K562 (cell line): ENCODE measurements at regions not wholly inside any gene's neighbourhood (a gene's known extent, or its start where the extent isn't known, plus 50 kb on each side); places are given as distances from the start of the nearest gene placed in this dataset.

Experiments
- ATAC-seq: fragments of 200-7000 bp; cut with Tn5 transposase; 3 replicates; pipeline ENCODE4 v1.9.1; 2020; ENCODE audit warnings: moderate library complexity
- BruUV-seq: library from RNA; stranded (reverse); fragments of 400-500 nt; replicated peaks from 2 replicates; lab custom pipeline; 2021; lab: Mats Ljungman, UMichigan
- CTCF ChIA-PET: fragments of 300-600 bp; formaldehyde crosslinking; extraction: SDS; loops from one replicate; lab custom pipeline; 2021; ENCODE audit warnings: low intra/inter-chr PET ratio; lab: Yijun Ruan, JAX
- POLR2A ChIA-PET: fragments of 300-600, 350-650 bp; sonication (Branson Sonifier 250); formaldehyde crosslinking; extraction: SDS; loops from one replicate; lab custom pipeline; 2021; ENCODE audit warnings: antibody characterized with exemption, inconsistent platforms; lab: Yijun Ruan, JAX
- DNase-seq, 4 experiments: peaks; one replicate each; pipeline versions ENCODE4 v3.0.0 to v3.0.0-alpha.2; 2011 to 2018; ENCODE audit warnings: low spot score in 3 of 4, mixed read lengths in 3 of 4; ENCODE audit errors: extremely low read depth in 1 of 4
- FAIRE-seq: peaks from 2 replicates; lab custom pipeline; 2011; peaks lifted over from hg19 to GRCh38; lab: Jason Lieb, UNC
- H2AFZ ChIP-seq: 2 replicates; pipeline ENCODE4 v1.6.0; 2011; ENCODE audit warnings: low read depth, low read length, control low read depth, inconsistent platforms
- H3K27ac ChIP-seq: fragments of 200-600 bp; 3 replicates; pipeline ENCODE4 v1.8.0; 2011; ENCODE audit warnings: low read depth, mild to moderate bottlenecking, control low read depth, inconsistent platforms, low read length, moderate library complexity, mixed read lengths; ENCODE audit errors: extremely low read depth
- H3K27me3 ChIP-seq, 2 experiments: fragments of 300-600 bp in 1 of 2; 2 replicates in 1 of 2; 3 replicates in 1 of 2; pipeline versions ENCODE4 v1.6.0 to v1.8.0; 2011; ENCODE audit warnings: inconsistent platforms in 2 of 2, low read length in 2 of 2, mild to moderate bottlenecking in 1 of 2, mixed read lengths in 1 of 2, moderate library complexity in 1 of 2; ENCODE audit not compliant: control insufficient read depth in 2 of 2, insufficient read depth in 2 of 2
- H3K36me3 ChIP-seq: fragments of 300-600 bp; 3 replicates; pipeline ENCODE4 v1.8.0; 2011; ENCODE audit warnings: mild to moderate bottlenecking, low read length, inconsistent platforms; ENCODE audit not compliant: control insufficient read depth, insufficient read depth
- H3K4me1 ChIP-seq, 2 experiments: fragments of 200-600 bp in 1 of 2; replicated peaks in 1 of 2; 2 replicates in 1 of 2; 3 replicates in 1 of 2; pipeline versions ENCODE4 v1.5.1 to v1.8.0; 2011; ENCODE audit warnings: inconsistent platforms in 2 of 2, low read length in 2 of 2, mild to moderate bottlenecking in 1 of 2, mixed read lengths in 1 of 2, moderate library complexity in 1 of 2; ENCODE audit not compliant: control insufficient read depth in 2 of 2, insufficient read depth in 2 of 2
- H3K4me2 ChIP-seq: 2 replicates; pipeline ENCODE4 v1.6.1; 2011; ENCODE audit warnings: low read length, control low read depth, inconsistent platforms, mixed read lengths; ENCODE audit not compliant: insufficient read depth
- H3K4me3 ChIP-seq: fragments of 200-600 bp; sonication (generic), shearing (Covaris generic); 2 replicates; pipeline ENCODE4 v1.5.1; 2016; ENCODE audit warnings: control low read depth, inconsistent platforms
- H3K79me2 ChIP-seq: fragments of 200-600 bp; 3 replicates; pipeline ENCODE4 v1.8.0; 2011; ENCODE audit warnings: low read length, inconsistent platforms; ENCODE audit not compliant: control insufficient read depth, insufficient read depth
- H3K9ac ChIP-seq, 2 experiments: 2 replicates each; pipeline versions ENCODE4 v1.6.0 to v1.6.1; 2011; ENCODE audit warnings: low read depth in 2 of 2, low read length in 2 of 2, control low read depth in 1 of 2, inconsistent platforms in 1 of 2, mild to moderate bottlenecking in 1 of 2, mixed read lengths in 1 of 2; ENCODE audit not compliant: insufficient read depth in 1 of 2
- H3K9me1 ChIP-seq: one replicate; pipeline ENCODE4 v1.6.0; 2011; ENCODE audit warnings: inconsistent platforms, mild to moderate bottlenecking, low read length, moderate library complexity; ENCODE audit not compliant: control insufficient read depth, insufficient read depth
- H3K9me3 ChIP-seq: replicated peaks from 2 replicates; pipeline ENCODE4 v1.5.1; 2011; ENCODE audit warnings: low read depth, low read length, inconsistent platforms; ENCODE audit not compliant: control insufficient read depth, insufficient read depth
- H4K20me1 ChIP-seq: replicated peaks from 2 replicates; pipeline ENCODE4 v1.6.1; 2011; ENCODE audit warnings: low read length, inconsistent platforms, mixed read lengths; ENCODE audit not compliant: control insufficient read depth, insufficient read depth
- CHD2 ChIP-seq: IDR thresholded peaks from 2 replicates; pipeline ENCODE4 v1.6.1; 2011; ENCODE audit warnings: low read depth, low read length
- E2F4 ChIP-seq: sonication (generic); formaldehyde crosslinking; IDR thresholded peaks from 2 replicates; pipeline ENCODE4 v1.8.0; 2022; ENCODE audit warnings: mild to moderate bottlenecking, low read depth, missing genetic modification reagents
- FOXO4 ChIP-seq: fragments of 450-650 bp; formaldehyde crosslinking; IDR thresholded peaks from 2 replicates; pipeline ENCODE4 v1.4.0; 2020; ENCODE audit warnings: mild to moderate bottlenecking, moderate library complexity
- NFYB ChIP-seq: IDR thresholded peaks from 2 replicates; pipeline ENCODE4 v1.6.1; 2011; ENCODE audit warnings: mild to moderate bottlenecking, moderate library complexity; ENCODE audit not compliant: insufficient read length; ENCODE audit errors: extremely low read depth
- POLR2A ChIP-seq: fragments of 450-650 bp; conservative IDR thresholded peaks from 2 replicates; pipeline ENCODE4 v1.6.1; 2016
- RBM17 ChIP-seq: fragments of 200-400 bp; formaldehyde crosslinking; IDR thresholded peaks from 2 replicates; pipeline ENCODE4 v1.6.1; 2017; ENCODE audit warnings: low read depth, mild to moderate bottlenecking, low read length, borderline replicate concordance
- SRF ChIP-seq, 2 experiments: fragments of 250-450, 450-650 bp in 1 of 2; sonication (Bioruptor Pico) in 1 of 2; sonication (generic) in 1 of 2; formaldehyde crosslinking; IDR thresholded peaks; 2 replicates each; pipeline versions ENCODE4 v1.5.0 to v1.5.1; 2020 to 2022; ENCODE audit warnings: mild to moderate bottlenecking in 1 of 2, missing genetic modification reagents in 1 of 2
- TCFL5 ChIP-seq: fragments of 250-450 bp; sonication (Bioruptor Pico); conservative IDR thresholded peaks from 2 replicates; pipeline ENCODE4 v1.6.1; 2021; ENCODE audit warnings: mild to moderate bottlenecking, moderate library complexity, matching md5 sums
- ZNF124 ChIP-seq: sonication (generic); formaldehyde crosslinking; IDR thresholded peaks from 2 replicates; pipeline ENCODE4 v1.8.1; 2022; ENCODE audit warnings: missing genetic modification reagents
- ZNF140 ChIP-seq: fragments of 250-450 bp; sonication (Bioruptor Pico); IDR thresholded peaks from 2 replicates; pipeline ENCODE4 v1.8.0; 2021; ENCODE audit warnings: moderate library complexity, mild to moderate bottlenecking, inconsistent platforms
- ZNF217 ChIP-seq: sonication (generic); formaldehyde crosslinking; IDR thresholded peaks from 2 replicates; pipeline ENCODE4 v1.8.0; 2022; ENCODE audit warnings: mild to moderate bottlenecking, missing genetic modification reagents
- WGBS: fragments of 100-300 bp; shearing (Covaris generic); methylation state at CpG from one replicate; pipeline ENCODE4 v1.1.6; 2016; ENCODE audit warnings: low coverage, mixed read lengths; ENCODE audit not compliant: insufficient coverage; ENCODE audit errors: missing lambda C conversion rate; 5-methylcytosine and 5-hydroxymethylcytosine counted together
- in situ Hi-C: fragments of 300-500 bp; cut with MboI; formaldehyde crosslinking; loops from 4 replicates; pipeline ENCODE4 v1.15.0; 2018; ENCODE audit warnings: inconsistent platforms, mixed read lengths
- intact Hi-C: fragments of 100-400 bp; cut with micrococcal nuclease; formaldehyde crosslinking; loops from 2 replicates; pipeline ENCODE4 v1.14.2; 2022
- TF ChIP-seq, protein P1 (sequence below): fragments of 250-450 bp; sonication (Bioruptor Pico); IDR thresholded peaks from 2 replicates; pipeline ENCODE4 v1.4.0; 2020; ENCODE audit warnings: mild to moderate bottlenecking, moderate library complexity

GRCh38 chr3:184474897-184475296 is 86.7 kb upstream of the EPHB3 start:
- no peak for FAIRE-seq
- ChIA-PET CTCF (interaction anchor here (0.6 kb wide), 1 partner anchor 40 kb away, joined by 3 read pairs; no protein-coding TSS in a partner anchor), POLR2A (interaction anchor here (0.9 to 1.4 kb wide), 3 partner anchors 9 to 35 kb away, joined by 3 to 4 read pairs (median 4); no protein-coding TSS in a partner anchor)
- H3K4me1 ChIP-seq, result no peaks in the 10 kb centered on the region
- intact Hi-C loops (no loop called here), in situ Hi-C loops (no loop called here)
- H3K27me3 ChIP-seq, result peaks cover 17 to 28% of the 10 kb centered on the region in 2 experiments
- H3K9me3 ChIP-seq, result no peaks in the 10 kb centered on the region
- H3K4me2 ChIP-seq, result no peak overlapping the region
- BruUV-seq, result no TSS peak
- no peak overlapping the region for H3K4me3 ChIP-seq
- H3K9ac ChIP-seq, result no peak overlapping the region
- ATAC-seq, result peak; percentile 31; the same call in 1 of the 3 replicates
- H3K36me3 ChIP-seq, result no peaks in the 10 kb centered on the region
- H2AFZ ChIP-seq, result no peak overlapping the region
- no peak overlapping the region for H3K27ac ChIP-seq
- no peaks in the 10 kb centered on the region for H3K79me2 ChIP-seq
- H3K9me1 ChIP-seq, result no peaks in the 10 kb centered on the region
- under 1% methylated on average over 8 of the region's 8 CpGs for WGBS
- no peak for DNase-seq
- H4K20me1 ChIP-seq, result no peaks in the 10 kb centered on the region
- TF ChIP-seq, protein P1, sequence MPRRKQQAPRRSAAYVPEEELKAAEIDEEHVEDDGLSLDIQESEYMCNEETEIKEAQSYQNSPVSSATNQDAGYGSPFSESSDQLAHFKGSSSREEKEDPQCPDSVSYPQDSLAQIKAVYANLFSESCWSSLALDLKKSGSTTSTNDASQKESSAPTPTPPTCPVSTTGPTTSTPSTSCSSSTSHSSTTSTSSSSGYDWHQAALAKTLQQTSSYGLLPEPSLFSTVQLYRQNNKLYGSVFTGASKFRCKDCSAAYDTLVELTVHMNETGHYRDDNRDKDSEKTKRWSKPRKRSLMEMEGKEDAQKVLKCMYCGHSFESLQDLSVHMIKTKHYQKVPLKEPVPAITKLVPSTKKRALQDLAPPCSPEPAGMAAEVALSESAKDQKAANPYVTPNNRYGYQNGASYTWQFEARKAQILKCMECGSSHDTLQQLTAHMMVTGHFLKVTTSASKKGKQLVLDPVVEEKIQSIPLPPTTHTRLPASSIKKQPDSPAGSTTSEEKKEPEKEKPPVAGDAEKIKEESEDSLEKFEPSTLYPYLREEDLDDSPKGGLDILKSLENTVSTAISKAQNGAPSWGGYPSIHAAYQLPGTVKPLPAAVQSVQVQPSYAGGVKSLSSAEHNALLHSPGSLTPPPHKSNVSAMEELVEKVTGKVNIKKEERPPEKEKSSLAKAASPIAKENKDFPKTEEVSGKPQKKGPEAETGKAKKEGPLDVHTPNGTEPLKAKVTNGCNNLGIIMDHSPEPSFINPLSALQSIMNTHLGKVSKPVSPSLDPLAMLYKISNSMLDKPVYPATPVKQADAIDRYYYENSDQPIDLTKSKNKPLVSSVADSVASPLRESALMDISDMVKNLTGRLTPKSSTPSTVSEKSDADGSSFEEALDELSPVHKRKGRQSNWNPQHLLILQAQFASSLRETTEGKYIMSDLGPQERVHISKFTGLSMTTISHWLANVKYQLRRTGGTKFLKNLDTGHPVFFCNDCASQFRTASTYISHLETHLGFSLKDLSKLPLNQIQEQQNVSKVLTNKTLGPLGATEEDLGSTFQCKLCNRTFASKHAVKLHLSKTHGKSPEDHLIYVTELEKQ, result no peak
- no peak for TF ChIP-seq CHD2
- no peak for TF ChIP-seq NFYB
- no peak for TF ChIP-seq FOXO4 (CRISPR knock-in tag)
- TF ChIP-seq POLR2A, result no peak
- no peak for TF ChIP-seq ZNF124 (CRISPR knock-in tag)
- TF ChIP-seq ZNF217 (CRISPR knock-in tag), result no peak
- no peak for TF ChIP-seq TCFL5
- TF ChIP-seq SRF (CRISPR knock-in tag; IDR thresholded peaks at IDR 0.05), result no peak
- TF ChIP-seq E2F4 (CRISPR knock-in tag), result no peak
- no peak for TF ChIP-seq ZNF140 (CRISPR knock-in tag)
- no peak for TF ChIP-seq RBM17
